Thyroid gland (tissue), 4 donors: ENCODE measurements at regions not wholly inside any gene's neighbourhood (a gene's known extent, or its start where the extent isn't known, plus 50 kb on each side); places are given as distances from the start of the nearest gene placed in this dataset.

Experiments
- DNase-seq, 2 donors: peaks; one replicate each; pipeline ENCODE4 v3.0.0-alpha.2; 2019
- H3K27ac ChIP-seq, 3 donors: fragments of 200-600 bp; sonication (generic); 1 replicate in 2 of 3; 2 replicates in 1 of 3; pipeline ENCODE4 v1.5.1; 2016 to 2019; ENCODE audit warnings: mild to moderate bottlenecking in 1 of 3, moderate library complexity in 1 of 3
- H3K27me3 ChIP-seq: fragments of 200-600 bp; sonication (generic); one replicate; pipeline ENCODE4 v1.5.1; 2019
- H3K36me3 ChIP-seq, 2 donors: fragments of 200-600 bp; sonication (generic); one replicate each; pipeline ENCODE4 v1.5.1; 2016 to 2019
- H3K4me1 ChIP-seq, 2 donors: fragments of 200-600 bp; sonication (generic); one replicate each; pipeline ENCODE4 v1.5.1; 2017 to 2019
- H3K4me3 ChIP-seq, 3 donors: fragments of 200-600 bp; sonication (generic); replicated peaks in 1 of 3; 1 replicate in 2 of 3; 2 replicates in 1 of 3; pipeline ENCODE4 v1.5.1; 2016; ENCODE audit warnings: mild to moderate bottlenecking in 1 of 3
- H3K9me3 ChIP-seq: fragments of 200-600 bp; sonication (generic); one replicate; pipeline ENCODE4 v1.5.1; 2017
- POLR2A ChIP-seq, 2 donors: fragments of 450-650 bp; IDR thresholded peaks; one replicate each; pipeline ENCODE4 v1.6.1; 2017; ENCODE audit warnings: antibody characterized with exemption in 2 of 2, mild to moderate bottlenecking in 2 of 2, moderate library complexity in 1 of 2
- WGBS, 2 donors: methylation state at CpG; one replicate each; pipeline ENCODE4 v1.1.5; 2017; 5-methylcytosine and 5-hydroxymethylcytosine counted together
- intact Hi-C: fragments of 100-400 bp; cut with DNase I; formaldehyde crosslinking; loops from one replicate; pipeline ENCODE4 v1.15.1; 2023
- TF ChIP-seq, protein P1 (sequence below), 6 experiments: fragments of 200-600 bp in 3 of 6; fragments of 450-650 bp in 3 of 6; sonication (generic) in 3 of 6; IDR thresholded peaks; one replicate each; pipeline ENCODE4 v1.5.1; 2016 to 2019; ENCODE audit warnings: antibody characterized with exemption in 6 of 6, mild to moderate bottlenecking in 2 of 6, inconsistent platforms in 1 of 6, moderate library complexity in 1 of 6

DNA sequence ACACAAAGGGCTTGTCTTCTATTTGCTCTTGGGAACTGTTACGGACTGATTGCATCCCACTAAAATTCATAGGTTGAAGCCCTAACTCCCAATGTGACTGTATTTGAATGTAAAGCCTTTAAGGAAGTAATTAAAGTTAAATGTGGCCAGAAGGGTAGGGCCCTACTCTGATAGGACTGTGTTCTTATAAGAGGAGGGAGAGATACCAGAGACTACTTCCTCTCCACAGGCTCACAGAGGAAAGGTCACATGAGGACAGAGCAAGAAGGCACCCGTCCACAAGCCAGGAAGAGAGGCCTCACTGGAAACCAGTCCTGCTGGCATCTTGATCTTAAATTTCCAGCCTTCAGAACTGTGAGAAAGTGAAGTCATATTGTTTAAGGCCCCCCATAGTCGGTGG, 211.9 kb downstream of the CDH26 start:
- Histone ChIP-seq H3K4me3 (no peak overlapping the region), H3K27ac (no peak overlapping the region), H3K27me3 (no peaks in the 10 kb centered on the region), H3K4me1 (no peaks in the 10 kb centered on the region), H3K36me3 (no peaks in the 10 kb centered on the region), H3K9me3 (no peaks in the 10 kb centered on the region)
- intact Hi-C loops, result no loop called here
- no peak for DNase-seq
- 76 to 87% methylated on average over 3 of the region's 3 CpGs for WGBS, 2 donors
- no peak for TF ChIP-seq POLR2A (IDR thresholded peaks at IDR 0.05)
- TF ChIP-seq, protein P1, sequence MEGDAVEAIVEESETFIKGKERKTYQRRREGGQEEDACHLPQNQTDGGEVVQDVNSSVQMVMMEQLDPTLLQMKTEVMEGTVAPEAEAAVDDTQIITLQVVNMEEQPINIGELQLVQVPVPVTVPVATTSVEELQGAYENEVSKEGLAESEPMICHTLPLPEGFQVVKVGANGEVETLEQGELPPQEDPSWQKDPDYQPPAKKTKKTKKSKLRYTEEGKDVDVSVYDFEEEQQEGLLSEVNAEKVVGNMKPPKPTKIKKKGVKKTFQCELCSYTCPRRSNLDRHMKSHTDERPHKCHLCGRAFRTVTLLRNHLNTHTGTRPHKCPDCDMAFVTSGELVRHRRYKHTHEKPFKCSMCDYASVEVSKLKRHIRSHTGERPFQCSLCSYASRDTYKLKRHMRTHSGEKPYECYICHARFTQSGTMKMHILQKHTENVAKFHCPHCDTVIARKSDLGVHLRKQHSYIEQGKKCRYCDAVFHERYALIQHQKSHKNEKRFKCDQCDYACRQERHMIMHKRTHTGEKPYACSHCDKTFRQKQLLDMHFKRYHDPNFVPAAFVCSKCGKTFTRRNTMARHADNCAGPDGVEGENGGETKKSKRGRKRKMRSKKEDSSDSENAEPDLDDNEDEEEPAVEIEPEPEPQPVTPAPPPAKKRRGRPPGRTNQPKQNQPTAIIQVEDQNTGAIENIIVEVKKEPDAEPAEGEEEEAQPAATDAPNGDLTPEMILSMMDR (IDR thresholded peaks at IDR 0.05), result no peak

DNA sequence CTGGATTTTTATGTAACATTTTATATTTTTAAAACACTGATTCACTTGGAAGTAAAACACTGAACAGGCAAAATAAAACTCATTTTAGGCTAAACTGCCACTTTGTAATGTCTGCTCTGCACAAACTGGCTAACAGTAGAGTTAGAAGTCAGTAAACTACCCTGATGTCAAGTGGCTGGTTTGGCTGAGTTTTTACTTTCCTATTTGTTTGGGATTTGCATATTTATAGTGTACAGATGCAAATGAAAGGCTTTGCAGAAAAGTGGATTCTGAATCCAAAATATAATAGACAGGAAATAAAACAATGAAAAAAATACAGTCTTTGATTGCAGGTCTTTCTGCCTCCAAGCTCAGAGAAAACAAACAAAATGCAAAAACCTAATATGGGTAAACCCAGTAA, 213.1 kb downstream of the CDH26 start:
- H3K27ac ChIP-seq, result no peak overlapping the region
- no peak for DNase-seq
- intact Hi-C loops, result no loop called here

DNA sequence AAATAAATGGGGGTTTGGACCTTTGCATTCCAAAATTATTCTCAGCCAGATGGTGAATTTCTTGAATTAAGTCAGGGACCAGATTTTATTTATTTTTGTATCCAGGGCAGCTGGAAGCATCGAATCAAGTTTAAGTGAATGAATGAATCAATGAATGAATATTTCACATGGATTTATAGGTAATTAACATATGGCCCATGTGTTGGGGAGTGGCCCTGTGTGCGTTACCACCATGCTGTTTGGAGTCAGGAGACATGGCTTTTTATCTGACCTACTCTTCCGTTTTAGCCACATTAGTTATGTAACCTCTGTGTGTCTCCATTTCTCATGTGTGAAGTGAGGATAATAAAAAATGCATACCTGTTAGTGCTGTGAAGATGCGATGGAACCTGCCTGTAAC, 213.5 kb downstream of the CDH26 start:
- DNase-seq, result no peak

More for the DNA sequence above, 213.1 kb downstream of the CDH26 start:
- no peaks in the 10 kb centered on the region for H3K9me3 ChIP-seq
- no peaks in the 10 kb centered on the region for H3K36me3 ChIP-seq
- no peak overlapping the region for H3K4me3 ChIP-seq
- H3K4me1 ChIP-seq, result no peaks in the 10 kb centered on the region
- H3K27me3 ChIP-seq, result no peaks in the 10 kb centered on the region
- TF ChIP-seq, protein P1 (IDR thresholded peaks at IDR 0.05), result no peak
- no peak for TF ChIP-seq POLR2A (IDR thresholded peaks at IDR 0.05)

DNA sequence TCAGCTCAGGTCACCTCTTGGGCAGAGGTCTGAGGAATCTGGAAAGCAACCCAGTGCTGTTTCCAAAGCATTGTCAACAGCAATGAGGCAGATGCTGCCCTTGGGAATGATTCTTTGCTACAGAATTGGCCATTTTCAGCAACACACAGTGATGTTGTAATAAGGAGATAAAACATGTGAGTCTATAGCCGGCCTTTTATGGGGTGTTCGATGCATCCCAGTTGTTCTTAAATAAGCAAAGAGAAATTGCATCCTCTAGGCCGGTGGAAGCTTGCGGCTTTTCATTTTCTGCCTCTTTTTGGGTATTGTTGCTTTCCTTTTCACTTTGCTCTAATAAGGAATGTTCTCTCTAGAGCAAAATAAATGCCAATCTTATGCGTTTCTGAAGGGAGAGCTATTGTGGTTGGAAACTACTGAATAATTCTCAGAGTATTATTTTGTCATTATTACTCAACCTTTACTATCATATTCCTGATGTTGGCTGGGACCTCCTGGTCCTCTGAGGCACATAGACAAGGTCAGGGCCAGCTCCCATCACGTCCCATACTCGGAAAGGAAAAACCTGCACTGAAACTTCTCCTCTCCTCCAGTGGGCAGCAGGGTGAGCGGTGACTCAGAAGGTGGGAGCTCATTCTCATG, 214.2 kb downstream of the CDH26 start:
- intact Hi-C loops, result no loop called here
- TF ChIP-seq, protein P1 (IDR thresholded peaks at IDR 0.05), result no peak
- no peak for TF ChIP-seq POLR2A (IDR thresholded peaks at IDR 0.05)
- no peaks in the 10 kb centered on the region for H3K36me3 ChIP-seq
- no peaks in the 10 kb centered on the region for H3K4me1 ChIP-seq
- DNase-seq, result no peak
- no peak overlapping the region for H3K4me3 ChIP-seq
- H3K27ac ChIP-seq, result no peak overlapping the region
- H3K27me3 ChIP-seq, result no peaks in the 10 kb centered on the region
- WGBS, 2 donors, result 73 to 82% methylated on average over 8 of the region's 8 CpGs
- no peaks in the 10 kb centered on the region for H3K9me3 ChIP-seq

More for the DNA sequence above, 213.5 kb downstream of the CDH26 start:
- intact Hi-C loops, result no loop called here
- TF ChIP-seq, protein P1 (IDR thresholded peaks at IDR 0.05), result no peak
- no peak for TF ChIP-seq POLR2A (IDR thresholded peaks at IDR 0.05)
- WGBS, 2 donors, result 88 to 95% methylated on average over 4 of the region's 4 CpGs
- Histone ChIP-seq H3K9me3 (no peaks in the 10 kb centered on the region), H3K36me3 (no peaks in the 10 kb centered on the region), H3K27me3 (no peaks in the 10 kb centered on the region), H3K4me3 (no peak overlapping the region), H3K4me1 (no peaks in the 10 kb centered on the region), H3K27ac (no peak overlapping the region)

DNA sequence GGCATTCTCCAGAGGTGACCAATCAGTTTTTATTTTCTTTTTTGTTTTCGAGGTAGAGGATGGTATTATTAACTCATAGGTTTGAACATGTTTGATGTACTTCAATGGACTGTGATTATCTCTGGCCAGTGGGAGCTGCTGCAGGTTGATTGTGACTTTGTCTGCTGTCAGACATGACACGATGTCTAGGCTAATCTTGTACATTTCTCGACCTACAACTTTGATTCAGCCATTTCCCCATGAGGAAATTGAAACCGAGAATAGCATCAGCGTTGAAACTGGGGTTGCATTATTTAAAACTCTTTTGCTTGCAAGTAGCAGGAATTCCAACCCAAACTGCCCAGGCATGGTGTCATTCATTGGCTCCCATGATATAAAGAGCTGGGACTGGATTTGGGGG, 218.9 kb downstream of the CDH26 start:
- intact Hi-C loops, result no loop called here
- Histone ChIP-seq H3K36me3 (no peaks in the 10 kb centered on the region), H3K9me3 (no peaks in the 10 kb centered on the region), H3K4me1 (no peaks in the 10 kb centered on the region), H3K4me3 (no peak overlapping the region), H3K27ac (no peak overlapping the region), H3K27me3 (no peaks in the 10 kb centered on the region)
- TF ChIP-seq, protein P1 (IDR thresholded peaks at IDR 0.05), result no peak
- TF ChIP-seq POLR2A (IDR thresholded peaks at IDR 0.05), result no peak
- DNase-seq, result no peak
- 81 to 82% methylated on average over 5 of the region's 5 CpGs for WGBS, 2 donors
